ENCODE measurements at regions not wholly inside any gene's neighbourhood (a gene's known extent, or its start where the extent isn't known, plus 50 kb on each side); places are given as distances from the start of the nearest gene placed in this dataset.

DNA sequence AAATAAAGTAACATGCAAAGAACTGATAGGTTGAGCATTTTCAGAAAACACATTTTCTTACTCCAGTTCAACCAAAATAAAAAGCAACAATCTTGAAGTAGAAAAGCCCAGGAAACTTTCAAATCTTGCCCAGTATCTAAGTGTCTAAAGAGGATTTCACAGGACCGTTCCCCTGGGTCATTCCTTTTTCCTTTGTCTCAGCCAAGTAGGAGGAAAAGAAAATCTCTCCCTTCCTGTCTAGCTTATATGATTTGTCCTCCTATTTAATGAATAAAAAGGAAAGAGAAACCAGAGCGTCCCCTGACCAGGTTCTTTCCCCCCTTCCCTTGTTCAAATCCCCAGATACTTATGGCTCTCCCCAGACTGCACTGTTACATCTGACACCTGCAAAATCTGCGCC, 248.0 kb downstream of the KCTD12 start:
- TF ChIP-seq FOXM1 (IDR thresholded peaks at IDR 0.05; ENCODE audit: borderline replicate concordance) (no peak), FOXA1 (IDR thresholded peaks at IDR 0.05) (no peak), L3MBTL2 (conservative IDR thresholded peaks at IDR 0.05) (no peak), NFRKB (IDR thresholded peaks at IDR 0.05) (no peak), HDGF (IDR thresholded peaks at IDR 0.05; ENCODE audit: borderline replicate concordance) (no peak)

Data from HEK293T (cell line).